Endothelial cell of umbilical vein (primary cell): ENCODE measurements at regions not wholly inside any gene's neighbourhood (a gene's known extent, or its start where the extent isn't known, plus 50 kb on each side); places are given as distances from the start of the nearest gene placed in this dataset.

ENCODE experiments used
- BruUV-seq: library from RNA; stranded (reverse); fragments of 400-500 nt; replicated peaks from 2 replicates; lab custom pipeline; 2021; lab: Mats Ljungman, UMichigan
- CTCF ChIA-PET: fragments of 300-600, 350-600 bp; sonication (Branson Sonifier 250); formaldehyde crosslinking; loops from one replicate; lab custom pipeline; 2021; ENCODE audit warnings: antibody characterized with exemption, inconsistent platforms; lab: Charles Lee
- POLR2A ChIA-PET: fragments of 300-600, 350-600 bp; sonication (Branson Sonifier 250); formaldehyde crosslinking; loops from one replicate; lab custom pipeline; 2021; ENCODE audit warnings: antibody characterized with exemption, inconsistent platforms; lab: Charles Lee
- DNase-seq: peaks from one replicate; pipeline ENCODE4 v3.0.0-alpha.2; 2011; ENCODE audit warnings: low read depth, low spot score
- FAIRE-seq: peaks from 2 replicates; lab custom pipeline; 2011; peaks lifted over from hg19 to GRCh38; lab: Jason Lieb, UNC
- H2AFZ ChIP-seq: 2 replicates; pipeline ENCODE4 v1.6.0; 2012; ENCODE audit warnings: low read depth, low read length, control low read depth, inconsistent platforms
- H3K27ac ChIP-seq: 2 replicates; pipeline ENCODE4 v1.5.1; 2011; ENCODE audit warnings: low read depth, mild to moderate bottlenecking, control low read depth, low read length, moderate library complexity; ENCODE audit not compliant: insufficient read depth
- H3K27me3 ChIP-seq, 2 experiments: 2 replicates each; pipeline versions ENCODE4 v1.6.0 to v1.6.1; 2011; ENCODE audit warnings: low read length in 2 of 2, mixed read lengths in 1 of 2; ENCODE audit not compliant: control insufficient read depth in 2 of 2, insufficient read depth in 2 of 2
- H3K36me3 ChIP-seq, 2 experiments: 2 replicates in 1 of 2; 3 replicates in 1 of 2; pipeline ENCODE4 v1.5.1; 2011; ENCODE audit warnings: low read length in 2 of 2, mild to moderate bottlenecking in 1 of 2, moderate library complexity in 1 of 2; ENCODE audit not compliant: control insufficient read depth in 2 of 2, insufficient read depth in 2 of 2; ENCODE audit errors: extremely low read depth in 1 of 2
- H3K4me1 ChIP-seq: 3 replicates; pipeline ENCODE4 v1.5.1; 2011; ENCODE audit warnings: mild to moderate bottlenecking, low read length; ENCODE audit not compliant: control insufficient read depth, insufficient read depth; ENCODE audit errors: extremely low read depth
- H3K4me2 ChIP-seq: 2 replicates; pipeline ENCODE4 v1.6.1; 2011; ENCODE audit warnings: low read length, control low read depth, mixed read lengths; ENCODE audit not compliant: insufficient read depth
- H3K4me3 ChIP-seq, 3 experiments: fragments of 200-600 bp in 1 of 3; sonication (generic), shearing (Covaris generic) in 1 of 3; replicated peaks in 1 of 3; 2 replicates each; pipeline ENCODE4 v1.5.1; 2011 to 2016; ENCODE audit warnings: control low read depth in 3 of 3, low read length in 3 of 3, mild to moderate bottlenecking in 2 of 3, inconsistent platforms in 1 of 3, low read depth in 1 of 3, moderate library complexity in 1 of 3; ENCODE audit not compliant: insufficient read depth in 1 of 3
- H3K79me2 ChIP-seq: 2 replicates; pipeline ENCODE4 v1.6.0; 2012; ENCODE audit warnings: low read length, inconsistent platforms; ENCODE audit not compliant: control insufficient read depth, insufficient read depth
- H3K9ac ChIP-seq: replicated peaks from 2 replicates; pipeline ENCODE3; 2011; ENCODE audit warnings: low read length, control low read depth; ENCODE audit not compliant: insufficient read depth; ENCODE audit errors: extremely low read depth
- H3K9me1 ChIP-seq: replicated peaks from 3 replicates; pipeline ENCODE4 v1.6.0; 2011; ENCODE audit warnings: mild to moderate bottlenecking, low read length; ENCODE audit not compliant: control insufficient read depth, insufficient read depth; ENCODE audit errors: extremely low read depth
- H3K9me3 ChIP-seq: replicated peaks from 2 replicates; pipeline ENCODE4 v1.5.1; 2012; ENCODE audit warnings: low read length, inconsistent platforms; ENCODE audit not compliant: control insufficient read depth, insufficient read depth
- H4K20me1 ChIP-seq: replicated peaks from 2 replicates; pipeline ENCODE3; 2011; ENCODE audit warnings: mild to moderate bottlenecking, low read length; ENCODE audit not compliant: control insufficient read depth, insufficient read depth; ENCODE audit errors: extremely low read depth
- EZH2 ChIP-seq: IDR thresholded peaks from 2 replicates; pipeline ENCODE4 v1.6.1; 2012; ENCODE audit warnings: borderline replicate concordance, low read depth, mild to moderate bottlenecking, moderate library complexity, low read length, inconsistent platforms; ENCODE audit not compliant: severe bottlenecking
- GATA2 ChIP-seq: IDR thresholded peaks from 2 replicates; pipeline ENCODE4 v1.7.0; 2011; ENCODE audit warnings: low read depth, mild to moderate bottlenecking, moderate library complexity, mixed read lengths, low read length; ENCODE audit not compliant: insufficient read length, insufficient read depth
- JUN ChIP-seq: IDR thresholded peaks from 2 replicates; pipeline ENCODE4 v1.6.1; 2011; ENCODE audit warnings: borderline replicate concordance, low read depth; ENCODE audit not compliant: insufficient read length, insufficient read depth
- MYC ChIP-seq: IDR thresholded peaks from one replicate; pipeline ENCODE4 v1.6.1; 2011; ENCODE audit warnings: mild to moderate bottlenecking, low read depth, low read length
- POLR2AphosphoS5 ChIP-seq: IDR thresholded peaks from 2 replicates; pipeline ENCODE4 v1.6.1; 2012; ENCODE audit warnings: low read depth, mild to moderate bottlenecking, control low read depth, low read length, moderate library complexity; ENCODE audit not compliant: insufficient read depth
- dilution Hi-C: fragments of 300-500 bp; cut with MboI; formaldehyde crosslinking; loops from one replicate; pipeline ENCODE4 v1.15.0; 2019; ENCODE audit warnings: low sequenced_read_pairs; ENCODE audit not compliant: extremely low pct_ligation_motif_present
- intact Hi-C: fragments of 100-400 bp; cut with micrococcal nuclease; formaldehyde crosslinking; loops from one replicate; pipeline ENCODE4 v1.10.0; 2022
- TF ChIP-seq, protein P1 (sequence below): IDR thresholded peaks from 2 replicates; pipeline ENCODE4 v1.6.1; 2011; ENCODE audit not compliant: insufficient read depth, insufficient read length

DNA sequence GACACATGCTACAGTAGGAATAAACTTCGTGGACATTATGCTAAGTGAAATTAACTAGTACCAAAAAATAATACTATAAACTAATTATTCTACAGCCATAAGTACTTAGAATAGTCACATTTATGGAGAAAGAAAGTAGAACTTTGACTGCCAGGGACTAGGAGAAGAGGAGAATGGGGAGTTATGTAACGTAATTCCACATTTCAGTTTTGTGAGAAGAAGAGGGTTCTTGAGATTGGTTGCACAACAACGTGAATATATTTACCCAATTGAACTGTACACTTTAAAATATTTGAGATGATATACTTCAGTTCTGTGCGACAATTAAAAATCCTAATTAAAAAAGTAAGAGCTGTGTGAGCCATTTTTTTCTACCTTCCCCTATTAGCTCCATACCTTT, 1412.9 kb downstream of the PLA2G4A start:
- POLR2A ChIA-PET, result no interaction called here
- CTCF ChIA-PET, result no interaction called here
- no peaks in the 10 kb centered on the region for H3K79me2 ChIP-seq
- no peak overlapping the region for H3K9ac ChIP-seq
- no peak overlapping the region for H3K27ac ChIP-seq
- H3K9me3 ChIP-seq, result no peaks in the 10 kb centered on the region
- DNase-seq (no peak), FAIRE-seq (no peak)
- no peak for TF ChIP-seq MYC
- no peak for TF ChIP-seq POLR2AphosphoS5
- no peak for TF ChIP-seq GATA2
- TF ChIP-seq, protein P1, sequence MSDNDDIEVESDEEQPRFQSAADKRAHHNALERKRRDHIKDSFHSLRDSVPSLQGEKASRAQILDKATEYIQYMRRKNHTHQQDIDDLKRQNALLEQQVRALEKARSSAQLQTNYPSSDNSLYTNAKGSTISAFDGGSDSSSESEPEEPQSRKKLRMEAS, result no peak
- no peak for TF ChIP-seq JUN
- no peaks in the 10 kb centered on the region for H3K36me3 ChIP-seq
- H2AFZ ChIP-seq, result no peak overlapping the region
- intact Hi-C loops, result no loop called here
- no peak overlapping the region for H3K4me3 ChIP-seq
- H3K9me1 ChIP-seq, result no peaks in the 10 kb centered on the region
- H3K4me2 ChIP-seq, result no peak overlapping the region
- peaks cover 24% of the 10 kb centered on the region for H3K4me1 ChIP-seq
- no peaks in the 10 kb centered on the region for H3K27me3 ChIP-seq
- H4K20me1 ChIP-seq, result no peaks in the 10 kb centered on the region
- dilution Hi-C loops, result no loop called here
- BruUV-seq, result no TSS peak

DNA sequence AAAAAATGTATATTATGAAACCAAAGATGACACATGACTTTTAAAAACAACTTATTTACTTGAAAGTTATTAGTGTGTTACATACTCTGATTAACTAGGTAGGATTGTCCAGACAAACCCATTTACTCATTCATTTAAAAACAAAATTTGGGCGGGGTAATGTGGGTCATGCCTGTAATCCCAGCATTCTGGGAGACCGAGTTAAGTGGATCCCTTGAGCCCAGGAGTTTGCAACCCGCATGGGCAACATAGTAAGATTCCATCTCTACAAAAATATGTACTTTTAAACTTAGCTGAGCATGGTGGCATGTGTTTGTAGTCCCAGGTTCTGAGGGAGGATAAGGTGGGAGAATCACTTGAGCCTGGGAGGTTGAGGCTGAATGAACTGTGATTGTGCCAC, 1414.7 kb downstream of the PLA2G4A start:
- no peak for FAIRE-seq

More for the DNA sequence above, 1414.7 kb downstream of the PLA2G4A start:
- no TSS peak for BruUV-seq
- no peak for DNase-seq
- Histone ChIP-seq H3K9ac (no peak overlapping the region), H3K79me2 (no peaks in the 10 kb centered on the region), H3K4me3 (no peak overlapping the region), H3K27me3 (no peaks in the 10 kb centered on the region), H3K9me3 (no peaks in the 10 kb centered on the region), H4K20me1 (no peaks in the 10 kb centered on the region), H3K4me2 (no peak overlapping the region), H3K36me3 (no peaks in the 10 kb centered on the region), H3K4me1 (peaks cover 6% of the 10 kb centered on the region), H3K27ac (no peak overlapping the region), H2AFZ (no peak overlapping the region), H3K9me1 (no peaks in the 10 kb centered on the region)
- dilution Hi-C loops, result no loop called here
- intact Hi-C loops, result no loop called here
- TF ChIP-seq EZH2 (no peak), MYC (no peak), GATA2 (no peak)
- ChIA-PET POLR2A (no interaction called here), CTCF (no interaction called here)
